GM12873 (cell line): ENCODE measurements at regions not wholly inside any gene's neighbourhood (a gene's known extent, or its start where the extent isn't known, plus 50 kb on each side); places are given as distances from the start of the nearest gene placed in this dataset.

Experiments used
- TF ChIP-seq, protein P1 (sequence below): IDR thresholded peaks from 2 replicates; pipeline ENCODE4 v1.5.1; 2012; ENCODE audit warnings: low read depth, mild to moderate bottlenecking, moderate library complexity, low read length, control low read depth; ENCODE audit not compliant: insufficient read depth; ENCODE audit errors: missing control alignments

DNA sequence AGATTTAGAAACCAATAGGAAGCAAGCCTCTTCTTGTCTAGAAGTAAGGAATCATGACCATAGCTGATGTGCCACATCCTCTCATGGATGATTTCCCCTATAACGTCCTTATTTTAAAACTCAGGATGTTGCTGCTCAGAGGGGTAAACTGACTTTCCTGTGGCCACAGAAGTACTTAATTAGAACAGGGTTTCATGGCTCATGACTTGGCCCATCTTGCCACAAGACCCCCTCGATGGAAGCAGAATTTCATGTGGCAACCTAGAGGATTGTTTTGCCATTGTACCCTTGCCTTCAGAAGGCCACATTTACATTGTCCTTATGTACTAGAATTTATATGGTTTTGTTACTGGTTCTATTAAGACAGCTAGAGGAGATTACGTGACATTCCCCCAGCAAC, 173.5 kb upstream of the PELI2 start:
- TF ChIP-seq, protein P1, sequence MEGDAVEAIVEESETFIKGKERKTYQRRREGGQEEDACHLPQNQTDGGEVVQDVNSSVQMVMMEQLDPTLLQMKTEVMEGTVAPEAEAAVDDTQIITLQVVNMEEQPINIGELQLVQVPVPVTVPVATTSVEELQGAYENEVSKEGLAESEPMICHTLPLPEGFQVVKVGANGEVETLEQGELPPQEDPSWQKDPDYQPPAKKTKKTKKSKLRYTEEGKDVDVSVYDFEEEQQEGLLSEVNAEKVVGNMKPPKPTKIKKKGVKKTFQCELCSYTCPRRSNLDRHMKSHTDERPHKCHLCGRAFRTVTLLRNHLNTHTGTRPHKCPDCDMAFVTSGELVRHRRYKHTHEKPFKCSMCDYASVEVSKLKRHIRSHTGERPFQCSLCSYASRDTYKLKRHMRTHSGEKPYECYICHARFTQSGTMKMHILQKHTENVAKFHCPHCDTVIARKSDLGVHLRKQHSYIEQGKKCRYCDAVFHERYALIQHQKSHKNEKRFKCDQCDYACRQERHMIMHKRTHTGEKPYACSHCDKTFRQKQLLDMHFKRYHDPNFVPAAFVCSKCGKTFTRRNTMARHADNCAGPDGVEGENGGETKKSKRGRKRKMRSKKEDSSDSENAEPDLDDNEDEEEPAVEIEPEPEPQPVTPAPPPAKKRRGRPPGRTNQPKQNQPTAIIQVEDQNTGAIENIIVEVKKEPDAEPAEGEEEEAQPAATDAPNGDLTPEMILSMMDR, result no peak

GRCh38 chr14:55946231-55946630, 172.0 kb upstream of the PELI2 start:
- TF ChIP-seq, protein P1, result no peak

DNA sequence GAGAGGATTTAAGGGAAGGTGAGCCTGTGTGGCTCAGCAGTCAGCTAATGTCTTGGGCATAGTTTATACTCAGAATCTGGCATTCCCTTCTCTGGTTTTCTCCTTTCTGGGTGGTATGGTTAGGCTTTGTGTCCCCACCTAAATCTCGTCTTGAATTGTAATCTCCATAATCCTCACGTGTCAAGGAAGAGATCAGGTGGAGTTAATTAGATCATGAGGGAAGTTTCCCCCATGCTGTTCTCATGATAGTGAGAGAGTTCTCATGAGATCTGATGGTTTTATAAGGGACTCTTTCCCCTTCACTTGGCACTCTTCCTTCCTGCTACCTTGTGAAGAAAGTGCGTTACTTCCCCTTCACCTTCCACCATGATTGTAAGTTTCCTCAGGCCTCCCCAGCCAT, 169.8 kb upstream of the PELI2 start:
- TF ChIP-seq, protein P1, result no peak

- TF ChIP-seq, protein P1, result no peak
These were observed 168.5 kb upstream of the PELI2 start for GRCh38 chr14:55949708-55950107.

DNA sequence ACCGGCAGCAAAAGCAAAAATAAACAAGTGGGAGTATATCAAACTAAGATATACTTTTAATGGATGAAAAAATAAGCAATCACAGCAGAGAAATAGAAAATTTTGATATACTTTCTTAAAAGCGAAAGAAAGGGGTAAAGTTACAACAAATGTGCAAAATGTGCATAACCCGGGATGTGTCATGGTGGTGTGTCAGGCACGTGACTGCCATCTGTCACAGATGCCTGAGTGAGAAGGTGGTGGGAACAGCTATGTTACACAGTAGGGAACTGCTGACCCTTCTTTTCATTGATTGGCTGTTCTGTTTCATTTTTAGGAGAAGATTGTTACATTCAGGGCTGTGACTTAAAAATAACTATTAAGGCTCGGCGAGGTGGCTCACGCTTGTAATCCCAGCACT, 168.1 kb upstream of the PELI2 start:
- TF ChIP-seq, protein P1, result no peak

GRCh38 chr14:55951341-55952206, 166.6 kb upstream of the PELI2 start:
- TF ChIP-seq, protein P1, result no peak

- TF ChIP-seq, protein P1, result no peak
These were observed 164.1 kb upstream of the PELI2 start for GRCh38 chr14:55954108-55954507.
